GDM1 (cell line): ENCODE measurements at regions not wholly inside any gene's neighbourhood (a gene's known extent, or its start where the extent isn't known, plus 50 kb on each side); places are given as distances from the start of the nearest gene placed in this dataset.
"Not testable (repeated sequence)": the region's sequence is repeated elsewhere in the genome, so short reads cannot be mapped to it uniquely, and the experiment has no call there.

ENCODE experiments used
- DNase-seq: peaks from one replicate; lab custom pipeline; 2025; lab: John Stamatoyannopoulos, UW

GRCh38 chr2:196279541-196279940 lies 108.2 kb upstream of the STK17B start:
- no peak for DNase-seq

GRCh38 chr2:196284144-196284844 lies 112.9 kb upstream of the STK17B start:
- DNase-seq = no peak

GRCh38 chr2:196284866-196285557 lies 113.6 kb upstream of the STK17B start:
- no peak for DNase-seq

- DNase-seq = no peak
Measured at GRCh38 chr2:196286821-196287220, 115.4 kb upstream of the STK17B start.

GRCh38 chr2:196287523-196287922 lies 116.1 kb upstream of the STK17B start:
- no peak for DNase-seq

- no peak for DNase-seq
Measured at GRCh38 chr2:196288006-196288538, 116.7 kb upstream of the STK17B start.

- no peak for DNase-seq
Measured at GRCh38 chr2:196289000-196289399, 117.6 kb upstream of the STK17B start.

- no peak for DNase-seq
Measured at GRCh38 chr2:196290136-196290535, 118.8 kb upstream of the STK17B start.

GRCh38 chr2:196290569-196290968 lies 119.2 kb upstream of the STK17B start:
- no peak for DNase-seq

GRCh38 chr2:196291426-196291825 lies 120.0 kb upstream of the STK17B start:
- no peak for DNase-seq

GRCh38 chr2:196291873-196292800 lies 120.8 kb upstream of the STK17B start:
- DNase-seq = no peak

- DNase-seq = no peak
Measured at GRCh38 chr2:196293751-196294515, 122.6 kb upstream of the STK17B start.

GRCh38 chr2:196294516-196294909 lies 123.1 kb upstream of the STK17B start:
- DNase-seq = no peak

- no peak for DNase-seq
Measured at GRCh38 chr2:196295005-196295404, 123.6 kb upstream of the STK17B start.

GRCh38 chr2:196298106-196298723 lies 126.8 kb upstream of the STK17B start:
- not testable (repeated sequence) for DNase-seq

- no peak for DNase-seq
Measured at GRCh38 chr2:196307775-196308305, 136.5 kb upstream of the STK17B start.

- DNase-seq = no peak
Measured at GRCh38 chr2:196309691-196310090, 138.3 kb upstream of the STK17B start.

GRCh38 chr2:196314157-196314556 lies 142.8 kb upstream of the STK17B start:
- no peak for DNase-seq

GRCh38 chr2:196314780-196315179 lies 143.4 kb upstream of the STK17B start:
- DNase-seq = no peak

GRCh38 chr2:196315388-196316049 lies 144.1 kb upstream of the STK17B start:
- no peak for DNase-seq
